SU-DHL-6 (cell line): ENCODE measurements at regions not wholly inside any gene's neighbourhood (a gene's known extent, or its start where the extent isn't known, plus 50 kb on each side); places are given as distances from the start of the nearest gene placed in this dataset.

Source experiments
- CTCF ChIP-seq: fragments of 200-600 bp; sonication (generic); IDR thresholded peaks from one replicate; pipeline ENCODE4 v1.5.1; 2017; ENCODE audit warnings: antibody characterized with exemption, mild to moderate bottlenecking, low read length, moderate library complexity; ENCODE audit not compliant: insufficient read depth, poor library complexity, severe bottlenecking
- EZH2phosphoT487 ChIP-seq: fragments of 200-600 bp; sonication (generic), shearing (Covaris generic); conservative IDR thresholded peaks from 2 replicates; pipeline ENCODE4 v1.6.1; 2018; ENCODE audit warnings: mild to moderate bottlenecking, antibody characterized with exemption, low read length, moderate library complexity, mixed read lengths

- TF ChIP-seq CTCF (no peak), EZH2phosphoT487 (no peak)
These were observed 237.8 kb upstream of the ZMIZ1 start for GRCh38 chr10:78830976-78831375.
